SK-N-SH (cell line): ENCODE measurements at regions not wholly inside any gene's neighbourhood (a gene's known extent, or its start where the extent isn't known, plus 50 kb on each side); places are given as distances from the start of the nearest gene placed in this dataset.
A peak's percentile ranks its signal among the peaks of the same experiment; 100 is the strongest.

Experiments used
- CTCF ChIA-PET: fragments of 300-600, 350-600 bp; formaldehyde crosslinking; extraction: SDS; loops from one replicate; lab custom pipeline; 2021; lab: Yijun Ruan, JAX
- POLR2A ChIA-PET: fragments of 350-600 bp; sonication (Branson Sonifier 250); formaldehyde crosslinking; extraction: SDS; loops from one replicate; lab custom pipeline; 2020; ENCODE audit warnings: antibody characterized with exemption, inconsistent platforms; lab: Yijun Ruan, JAX
- DNase-seq: peaks from one replicate; pipeline ENCODE4 v3.0.0; 2012
- H2AFZ ChIP-seq: fragments of 200-600 bp; sonication (generic); 2 replicates; pipeline ENCODE4 v1.8.1; 2016; ENCODE audit warnings: antibody characterized with exemption, mild to moderate bottlenecking, low read depth
- H3F3A ChIP-seq: fragments of 200-600 bp; sonication (generic); replicated peaks from 2 replicates; pipeline ENCODE3; 2016; ENCODE audit warnings: antibody characterized with exemption, mild to moderate bottlenecking; ENCODE audit not compliant: insufficient read depth
- H3K27ac ChIP-seq, 2 experiments: fragments of 200-500 bp in 1 of 2; fragments of 200-600 bp in 1 of 2; sonication (Bioruptor generic) in 1 of 2; sonication (generic), shearing (Covaris generic) in 1 of 2; 2 replicates each; pipeline versions ENCODE4 v1.5.1 to v1.6.1; 2014 to 2016; ENCODE audit warnings: low read depth in 2 of 2, inconsistent platforms in 1 of 2, low read length in 1 of 2, mild to moderate bottlenecking in 1 of 2, mixed read lengths in 1 of 2
- H3K27me3 ChIP-seq: fragments of 200-600 bp; sonication (generic), shearing (Covaris generic); 2 replicates; pipeline ENCODE4 v1.6.1; 2016; ENCODE audit warnings: mixed run types; ENCODE audit not compliant: insufficient read depth
- H3K36me3 ChIP-seq, 2 experiments: fragments of 200-500 bp in 1 of 2; fragments of 200-600 bp in 1 of 2; sonication (Bioruptor generic) in 1 of 2; sonication (generic) in 1 of 2; replicated peaks in 1 of 2; 2 replicates each; pipeline versions ENCODE3 to v1.5.1; 2014 to 2016; ENCODE audit warnings: low read length in 1 of 2, mild to moderate bottlenecking in 1 of 2; ENCODE audit not compliant: insufficient read depth in 2 of 2, control insufficient read depth in 1 of 2
- H3K4me1 ChIP-seq, 2 experiments: fragments of 200-500 bp in 1 of 2; fragments of 200-600 bp in 1 of 2; sonication (Bioruptor generic) in 1 of 2; sonication (generic), shearing (Covaris generic) in 1 of 2; 2 replicates each; pipeline versions ENCODE4 v1.5.1 to v1.6.1; 2014 to 2016; ENCODE audit warnings: low read depth in 1 of 2, low read length in 1 of 2, mixed run types in 1 of 2; ENCODE audit not compliant: insufficient read depth in 2 of 2, control insufficient read depth in 1 of 2
- H3K4me2 ChIP-seq: fragments of 200-600 bp; sonication (generic), shearing (Covaris generic); 2 replicates; pipeline ENCODE4 v1.6.1; 2017; ENCODE audit warnings: mixed run types
- H3K4me3 ChIP-seq, 2 experiments: fragments of 200-500 bp in 1 of 2; fragments of 200-600 bp in 1 of 2; sonication (Bioruptor generic) in 1 of 2; sonication (generic), shearing (Covaris generic) in 1 of 2; 2 replicates each; pipeline versions ENCODE4 v1.5.1 to v1.8.1; 2014 to 2016; ENCODE audit warnings: low read depth in 2 of 2, inconsistent platforms in 1 of 2, low read length in 1 of 2, mild to moderate bottlenecking in 1 of 2, mixed read lengths in 1 of 2, moderate library complexity in 1 of 2
- H3K79me2 ChIP-seq: fragments of 200-600 bp; sonication (generic); 2 replicates; pipeline ENCODE4 v1.8.1; 2017; ENCODE audit warnings: mild to moderate bottlenecking; ENCODE audit not compliant: insufficient read depth
- H3K9ac ChIP-seq: fragments of 200-600 bp; sonication (generic); 2 replicates; pipeline ENCODE4 v1.6.1; 2017; ENCODE audit warnings: mixed run types
- H3K9me2 ChIP-seq: fragments of 200-600 bp; sonication (generic); 2 replicates; pipeline ENCODE4 v1.6.1; 2017; ENCODE audit warnings: mixed run types
- H3K9me3 ChIP-seq: fragments of 200-600 bp; sonication (generic); 2 replicates; pipeline ENCODE4 v1.6.1; 2017; ENCODE audit warnings: mixed run types, mild to moderate bottlenecking, moderate library complexity
- H4K20me1 ChIP-seq: fragments of 200-600 bp; sonication (generic); 2 replicates; pipeline ENCODE4 v1.6.1; 2017; ENCODE audit warnings: mild to moderate bottlenecking, mixed run types; ENCODE audit not compliant: insufficient read depth
- NFIC ChIP-seq: IDR thresholded peaks from 2 replicates; pipeline ENCODE4 v1.4.0; 2012; ENCODE audit warnings: borderline replicate concordance
- NRF1 ChIP-seq: IDR thresholded peaks from 2 replicates; pipeline ENCODE4 v1.6.1; 2012; ENCODE audit warnings: low read depth, mild to moderate bottlenecking, low read length
- RCOR1 ChIP-seq: fragments of 150-350 bp; IDR thresholded peaks from 2 replicates; pipeline ENCODE4 v1.6.1; 2017; ENCODE audit warnings: antibody characterized with exemption, low read length
- REST ChIP-seq: IDR thresholded peaks from 2 replicates; pipeline ENCODE4 v1.6.1; 2012; ENCODE audit warnings: mild to moderate bottlenecking, low read depth, low read length, moderate library complexity
- SIN3A ChIP-seq: IDR thresholded peaks from 2 replicates; pipeline ENCODE4 v1.6.1; 2012; ENCODE audit warnings: low read depth, mild to moderate bottlenecking, low read length, moderate library complexity, borderline replicate concordance
- SMC3 ChIP-seq: IDR thresholded peaks from 2 replicates; pipeline ENCODE4 v1.6.1; 2012; ENCODE audit warnings: low read depth, low read length, improper control_type of control experiment
- TCF12 ChIP-seq: IDR thresholded peaks from 2 replicates; pipeline ENCODE4 v1.4.0; 2012
- TEAD4 ChIP-seq: IDR thresholded peaks from 2 replicates; pipeline ENCODE4 v1.4.0; 2012; ENCODE audit warnings: mild to moderate bottlenecking, borderline replicate concordance; ENCODE audit not compliant: insufficient read depth
- WGBS: methylation state at CpG from one replicate; pipeline ENCODE4 v1.1.6; 2017; ENCODE audit warnings: low lambda C conversion rate; 5-methylcytosine and 5-hydroxymethylcytosine counted together

- H2AFZ ChIP-seq = no peak overlapping the region
- H3K36me3 ChIP-seq = no peaks in the 10 kb centered on the region
- H3K79me2 ChIP-seq = no peaks in the 10 kb centered on the region
- H3K4me3 ChIP-seq = no peak overlapping the region
- H3K9me3 ChIP-seq = no peaks in the 10 kb centered on the region
- H3F3A ChIP-seq = no peaks in the 10 kb centered on the region
- no peaks in the 10 kb centered on the region for H4K20me1 ChIP-seq
- no peak overlapping the region for H3K27ac ChIP-seq
- WGBS = 80% methylated on average over 5 of the region's 5 CpGs
- no peak for TF ChIP-seq TEAD4
- TF ChIP-seq, all 33 proteins: peak for 0
- ChIA-PET POLR2A (no interaction called here), CTCF (no interaction called here)
- H3K9me2 ChIP-seq = no peaks in the 10 kb centered on the region
- H3K4me1 ChIP-seq = no peaks in the 10 kb centered on the region; a peak in 1 of 4 replicates
- DNase-seq = no peak
- H3K9ac ChIP-seq = no peak overlapping the region
- H3K27me3 ChIP-seq = no peaks in the 10 kb centered on the region
- H3K4me2 ChIP-seq = no peak overlapping the region
These were observed 1396.2 kb upstream of the PIK3C3 start for GRCh38 chr18:40558706-40559392.

GRCh38 chr18:40555914-40556313 is 1399.1 kb upstream of the PIK3C3 start:
- Histone ChIP-seq H3K4me2 (no peak overlapping the region), H3K27me3 (no peaks in the 10 kb centered on the region), H3K79me2 (no peaks in the 10 kb centered on the region), H3K27ac (peak overlapping the region; percentile 28 to 40; a peak in 2 of 4 replicates), H3K9me3 (no peaks in the 10 kb centered on the region), H3K4me3 (no peak overlapping the region), H3F3A (no peaks in the 10 kb centered on the region), H2AFZ (peak overlapping the region; percentile 43; the same call in 1 of the 2 replicates), H3K4me1 (no peaks in the 10 kb centered on the region; a peak in 1 of 4 replicates), H3K9me2 (no peaks in the 10 kb centered on the region), H3K9ac (no peak overlapping the region)
- no peak for DNase-seq
- ChIA-PET POLR2A (no interaction called here), CTCF (no interaction called here)
- WGBS = 71% methylated on average over 4 of the region's 4 CpGs
- TF ChIP-seq SMC3 (no peak), RCOR1 (no peak), SIN3A (no peak), NFIC (no peak), TCF12 (no peak), NRF1 (no peak), REST (no peak)
- TF ChIP-seq, all 33 proteins: peak for 0
- no peaks in the 10 kb centered on the region for H4K20me1 ChIP-seq
- no peaks in the 10 kb centered on the region for H3K36me3 ChIP-seq
